Bronchial epithelial cell (primary cell): ENCODE measurements at regions not wholly inside any gene's neighbourhood (a gene's known extent, or its start where the extent isn't known, plus 50 kb on each side); places are given as distances from the start of the nearest gene placed in this dataset.
"Not testable (repeated sequence)": the region's sequence is repeated elsewhere in the genome, so short reads cannot be mapped to it uniquely, and the experiment has no call there.

Source experiments
- DNase-seq: peaks from one replicate; pipeline ENCODE4 v3.0.0-alpha.2; 2010; ENCODE audit warnings: low read depth
- FAIRE-seq: peaks from 2 replicates; lab custom pipeline; 2011; peaks lifted over from hg19 to GRCh38; lab: Jason Lieb, UNC
- H3K27me3 ChIP-seq: 2 replicates; pipeline ENCODE4 v1.5.1; 2011; ENCODE audit warnings: low read length; ENCODE audit not compliant: control insufficient read depth, insufficient read depth
- H3K36me3 ChIP-seq: 2 replicates; pipeline ENCODE4 v1.5.1; 2011; ENCODE audit warnings: low read length; ENCODE audit not compliant: control insufficient read depth, insufficient read depth
- H3K4me3 ChIP-seq: 2 replicates; pipeline ENCODE4 v1.5.1; 2011; ENCODE audit warnings: mild to moderate bottlenecking, low read depth, low read length, control low read depth
- TF ChIP-seq, protein P1 (sequence below): IDR thresholded peaks from 2 replicates; pipeline ENCODE4 v1.5.1; 2011; ENCODE audit warnings: mild to moderate bottlenecking, moderate library complexity, low read length, control low read depth, inconsistent platforms; ENCODE audit not compliant: insufficient read depth, severe bottlenecking

GRCh38 chr7:24388212-24388611 is 104.2 kb downstream of the NPY start:
- H3K4me3 ChIP-seq, result no peak overlapping the region
- no peaks in the 10 kb centered on the region for H3K36me3 ChIP-seq
- no peak for DNase-seq
- no peak for FAIRE-seq
- TF ChIP-seq, protein P1, sequence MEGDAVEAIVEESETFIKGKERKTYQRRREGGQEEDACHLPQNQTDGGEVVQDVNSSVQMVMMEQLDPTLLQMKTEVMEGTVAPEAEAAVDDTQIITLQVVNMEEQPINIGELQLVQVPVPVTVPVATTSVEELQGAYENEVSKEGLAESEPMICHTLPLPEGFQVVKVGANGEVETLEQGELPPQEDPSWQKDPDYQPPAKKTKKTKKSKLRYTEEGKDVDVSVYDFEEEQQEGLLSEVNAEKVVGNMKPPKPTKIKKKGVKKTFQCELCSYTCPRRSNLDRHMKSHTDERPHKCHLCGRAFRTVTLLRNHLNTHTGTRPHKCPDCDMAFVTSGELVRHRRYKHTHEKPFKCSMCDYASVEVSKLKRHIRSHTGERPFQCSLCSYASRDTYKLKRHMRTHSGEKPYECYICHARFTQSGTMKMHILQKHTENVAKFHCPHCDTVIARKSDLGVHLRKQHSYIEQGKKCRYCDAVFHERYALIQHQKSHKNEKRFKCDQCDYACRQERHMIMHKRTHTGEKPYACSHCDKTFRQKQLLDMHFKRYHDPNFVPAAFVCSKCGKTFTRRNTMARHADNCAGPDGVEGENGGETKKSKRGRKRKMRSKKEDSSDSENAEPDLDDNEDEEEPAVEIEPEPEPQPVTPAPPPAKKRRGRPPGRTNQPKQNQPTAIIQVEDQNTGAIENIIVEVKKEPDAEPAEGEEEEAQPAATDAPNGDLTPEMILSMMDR, result no peak
- H3K27me3 ChIP-seq, result peaks cover 2% of the 10 kb centered on the region

DNA sequence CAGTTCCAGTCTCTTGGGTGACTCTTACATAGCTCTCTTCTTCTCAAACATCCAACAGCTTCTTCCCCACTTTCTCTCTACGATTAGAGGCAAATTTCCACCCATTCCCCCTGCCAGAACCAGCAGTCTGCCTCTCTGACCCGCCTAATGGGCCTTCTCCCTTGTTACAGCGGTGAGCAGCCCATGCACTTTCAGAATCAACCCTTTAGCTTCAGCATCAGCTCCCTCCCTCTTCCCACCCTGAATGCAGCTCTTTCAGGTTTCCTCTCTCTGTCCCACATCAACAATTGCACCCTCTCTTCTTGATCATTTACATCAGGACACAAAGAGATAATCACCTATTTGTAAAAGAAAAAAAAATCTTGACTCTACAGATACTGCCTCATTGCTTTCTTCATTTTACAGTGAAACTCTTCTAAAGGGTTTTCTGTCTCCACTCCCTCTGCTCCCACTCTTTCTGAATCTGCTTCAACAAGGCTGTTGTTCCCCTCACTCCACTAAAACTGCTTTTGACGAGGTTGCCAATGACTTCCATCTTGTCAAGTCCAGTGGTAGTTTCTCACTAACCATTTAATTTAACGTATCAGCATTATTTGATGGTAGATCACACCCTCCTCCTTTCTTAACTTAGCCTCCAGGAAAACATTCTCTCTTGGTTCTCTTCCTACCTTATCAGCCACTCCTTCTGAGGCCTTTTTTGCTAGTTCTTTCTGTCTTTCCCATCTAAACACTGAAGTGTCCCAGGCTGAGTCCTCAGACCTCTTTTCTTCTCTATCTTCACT is 106.6 kb downstream of the NPY start:
- H3K36me3 ChIP-seq, result no peaks in the 10 kb centered on the region
- FAIRE-seq (peak; percentile 52), DNase-seq (no peak)
- TF ChIP-seq, protein P1, result no peak
- H3K27me3 ChIP-seq, result peaks cover 2% of the 10 kb centered on the region
- no peak overlapping the region for H3K4me3 ChIP-seq

GRCh38 chr7:24392774-24393173 is 108.8 kb downstream of the NPY start:
- TF ChIP-seq, protein P1, result no peak
- DNase-seq (no peak), FAIRE-seq (no peak)

GRCh38 chr7:24395512-24395911 is 111.5 kb downstream of the NPY start:
- TF ChIP-seq, protein P1, result no peak
- Histone ChIP-seq H3K36me3 (no peaks in the 10 kb centered on the region), H3K4me3 (no peak overlapping the region), H3K27me3 (peaks cover 2% of the 10 kb centered on the region)
- FAIRE-seq (no peak), DNase-seq (no peak)

More at GRCh38 chr7:24392774-24393173, 108.8 kb downstream of the NPY start:
- no peaks in the 10 kb centered on the region for H3K36me3 ChIP-seq
- no peak overlapping the region for H3K4me3 ChIP-seq
- H3K27me3 ChIP-seq, result peaks cover 2% of the 10 kb centered on the region

DNA sequence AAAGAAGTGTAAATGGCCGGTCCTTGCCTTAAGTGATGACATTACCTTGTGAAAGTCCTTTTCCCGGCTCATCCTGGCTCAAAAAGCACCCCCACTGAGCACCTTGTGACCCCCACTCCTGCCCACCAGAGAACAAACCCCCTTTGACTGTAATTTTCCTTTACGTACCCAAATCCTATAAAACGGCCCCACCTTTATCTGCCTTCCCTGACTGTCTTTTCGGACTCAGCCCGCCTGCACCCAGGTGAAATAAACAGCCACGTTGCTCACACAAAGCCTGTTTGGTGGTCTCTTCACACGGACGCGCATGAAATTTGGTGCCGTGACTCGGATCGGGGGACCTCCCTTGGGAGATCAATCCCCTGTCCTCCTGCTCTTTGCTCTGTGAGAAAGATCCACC is 112.4 kb downstream of the NPY start:
- not testable (repeated sequence) for DNase-seq, FAIRE-seq, H3K36me3 ChIP-seq

GRCh38 chr7:24401628-24402593 is 117.9 kb downstream of the NPY start:
- TF ChIP-seq, protein P1, result peak; percentile 48
- H3K36me3 ChIP-seq, result no peaks in the 10 kb centered on the region
- no peak for FAIRE-seq
- H3K27me3 ChIP-seq, result no peaks in the 10 kb centered on the region
- peak; percentile 55 for DNase-seq
- no peak overlapping the region for H3K4me3 ChIP-seq

More for the DNA sequence above, 112.4 kb downstream of the NPY start:
- H3K27me3 ChIP-seq, H3K4me3 ChIP-seq: not testable (repeated sequence)
